HUDEP-2 (cell line): ENCODE measurements at regions not wholly inside any gene's neighbourhood (a gene's known extent, or its start where the extent isn't known, plus 50 kb on each side); places are given as distances from the start of the nearest gene placed in this dataset.

Experiments used
- DNase-seq, 76 experiments: peaks; one replicate each; lab custom pipeline; 2025; ENCODE audit not compliant: unreplicated experiment in 76 of 76; lab: John Stamatoyannopoulos, UW

- DNase-seq = no peak
These were observed 53.0 kb downstream of the HELT start for GRCh38 chr4:185071236-185071811.

GRCh38 chr4:185079271-185079905 lies 61.1 kb downstream of the HELT start:
- no peak for DNase-seq

- DNase-seq = no peak
These were observed 62.3 kb downstream of the HELT start for GRCh38 chr4:185080545-185080944.

- peak in 6 of 76 experiments; percentile 5 to 23 (median 10) for DNase-seq
These were observed 60.5 kb upstream of the SLC25A4 start for GRCh38 chr4:185082561-185082960.

- no peak for DNase-seq
These were observed 57.0 kb upstream of the SLC25A4 start for GRCh38 chr4:185086053-185086452.

GRCh38 chr4:185088899-185089298 lies 54.2 kb upstream of the SLC25A4 start:
- no peak for DNase-seq

- DNase-seq = no peak
These were observed 52.5 kb upstream of the SLC25A4 start for GRCh38 chr4:185090592-185090991.

- no peak for DNase-seq
These were observed 50.4 kb upstream of the SLC25A4 start for GRCh38 chr4:185092535-185093197.
